Testis (tissue), 2 donors: ENCODE measurements at regions not wholly inside any gene's neighbourhood (a gene's known extent, or its start where the extent isn't known, plus 50 kb on each side); places are given as distances from the start of the nearest gene placed in this dataset.

Experiments
- CTCF ChIP-seq, 3 experiments: fragments of 450-650 bp in 2 of 3; fragments of 200-600 bp in 1 of 3; sonication (generic) in 1 of 3; IDR thresholded peaks; one replicate each; pipeline ENCODE4 v1.5.1; 2016 to 2019; ENCODE audit warnings: antibody characterized with exemption in 3 of 3, mild to moderate bottlenecking in 2 of 3, moderate library complexity in 1 of 3
- POLR2A ChIP-seq: fragments of 450-650 bp; IDR thresholded peaks from one replicate; pipeline ENCODE4 v1.6.1; 2017; ENCODE audit warnings: antibody characterized with exemption, mild to moderate bottlenecking, moderate library complexity

GRCh38 chr15:26143221-26143620 lies 280.1 kb upstream of the ATP10A start:
- TF ChIP-seq POLR2A (no peak), CTCF (IDR thresholded peaks at IDR 0.05) (no peak)
